Stimulated activated CD4-positive, alpha-beta T cell treated with anti-CD3 and anti-CD28 coated beads, Interleukin-1b, Interleukin-23, amount 100 ng/mL, for 4 hours (primary cell): ENCODE measurements at regions not wholly inside any gene's neighbourhood (a gene's known extent, or its start where the extent isn't known, plus 50 kb on each side); places are given as distances from the start of the nearest gene placed in this dataset.

ENCODE experiments used
- DNase-seq, 2 donors: peaks; one replicate each; pipeline ENCODE4 v3.0.0-alpha.2; 2020; ENCODE audit warnings: low read depth in 2 of 2

DNA sequence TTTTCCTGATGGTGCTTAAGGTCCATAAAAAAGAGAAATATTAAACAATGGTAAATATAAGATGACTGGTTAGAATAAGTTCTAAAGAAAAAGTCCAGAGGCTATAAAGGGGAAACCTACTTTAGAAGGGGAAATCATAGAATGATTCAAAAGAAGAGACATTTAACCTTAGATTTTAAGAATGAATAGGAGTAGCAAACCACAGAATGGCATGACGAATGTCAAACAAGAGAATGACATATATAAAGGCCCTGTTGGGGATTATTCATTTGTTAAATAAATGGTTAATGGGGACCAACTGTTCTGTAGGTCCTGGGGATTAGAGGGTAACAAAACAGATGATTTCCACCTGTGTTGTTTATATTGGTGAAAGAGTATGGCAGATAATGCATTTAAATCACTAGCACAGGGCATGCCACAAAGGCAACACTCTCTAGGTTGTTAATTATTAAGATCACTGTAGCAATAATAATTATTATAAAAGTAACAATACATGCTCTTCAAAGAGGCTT, 495.2 kb upstream of the GRIA1 start:
- DNase-seq, result no peak

DNA sequence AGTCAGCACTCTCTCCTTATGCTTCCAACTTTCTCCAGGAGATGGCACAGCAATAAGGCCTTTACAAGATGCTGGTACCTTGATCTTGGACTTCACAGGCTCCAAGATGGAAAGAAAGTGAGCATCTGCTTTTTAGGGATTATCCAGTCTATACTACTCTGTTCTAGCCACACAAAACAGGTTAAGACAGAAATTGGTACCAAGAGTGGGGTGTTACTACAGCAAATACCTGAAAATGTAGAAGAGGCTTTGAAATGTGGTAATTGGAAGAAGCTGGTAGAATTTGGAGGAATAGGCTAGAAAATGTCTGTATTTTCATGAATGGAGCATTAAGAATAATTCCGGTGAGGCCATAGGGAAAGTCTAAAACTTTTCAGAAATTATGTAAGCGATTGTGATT, 484.8 kb upstream of the GRIA1 start:
- DNase-seq, result no peak

DNA sequence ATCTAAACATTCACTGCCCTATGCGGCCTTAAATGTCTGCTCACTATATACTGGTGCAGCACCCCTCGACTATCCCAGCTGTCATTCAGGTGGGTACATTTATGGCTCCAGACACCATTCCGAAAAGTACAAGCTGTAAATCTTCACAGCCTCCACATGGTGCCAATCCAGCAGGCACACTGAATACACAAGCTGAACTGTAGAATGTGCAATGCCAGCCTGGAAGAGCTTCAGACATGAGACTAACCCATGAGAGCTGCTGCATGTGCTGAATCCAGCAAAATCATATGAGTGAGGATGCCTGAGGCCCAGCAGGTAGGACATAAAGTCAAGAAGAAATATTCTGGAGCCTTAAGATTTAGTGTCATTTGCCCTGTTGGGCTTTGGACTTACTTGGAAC, 483.8 kb upstream of the GRIA1 start:
- DNase-seq, result no peak

DNA sequence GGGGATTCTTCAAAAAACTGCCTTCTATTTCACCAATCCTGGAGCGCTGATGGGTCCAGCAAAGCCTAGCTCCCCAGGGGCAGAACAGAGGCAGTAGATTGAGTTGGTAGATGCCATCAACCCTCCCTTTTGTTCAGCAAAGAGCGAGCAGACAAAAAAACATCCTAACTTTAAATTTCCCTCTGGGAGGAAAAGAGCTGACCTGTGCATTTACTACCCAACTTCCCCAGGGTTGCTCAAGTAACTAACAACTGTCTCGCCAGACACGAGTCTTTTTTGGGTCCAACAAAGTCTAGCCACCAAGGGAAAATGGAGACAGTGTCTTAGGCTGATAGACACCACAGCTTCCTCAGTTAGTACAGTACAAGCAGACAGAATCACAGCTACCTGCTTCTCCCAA, 476.3 kb upstream of the GRIA1 start:
- no peak for DNase-seq

DNA sequence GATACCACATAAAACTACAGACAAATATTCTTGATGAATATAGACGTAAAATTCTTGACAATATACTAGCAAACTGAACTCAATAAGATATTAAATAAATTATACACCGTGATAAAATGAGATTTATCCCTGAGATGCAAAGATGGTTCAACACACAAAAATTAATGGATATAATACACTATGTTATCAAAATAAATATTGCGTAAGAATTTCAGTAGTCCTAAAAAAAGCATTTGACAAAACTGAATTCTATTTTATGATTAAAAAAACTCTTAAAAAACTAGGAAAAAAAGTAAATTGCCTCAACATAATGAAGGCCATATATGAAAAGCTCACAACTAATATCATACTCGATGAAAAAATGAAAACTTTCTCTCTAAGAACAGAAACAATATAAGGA, 472.3 kb upstream of the GRIA1 start:
- no peak for DNase-seq

DNA sequence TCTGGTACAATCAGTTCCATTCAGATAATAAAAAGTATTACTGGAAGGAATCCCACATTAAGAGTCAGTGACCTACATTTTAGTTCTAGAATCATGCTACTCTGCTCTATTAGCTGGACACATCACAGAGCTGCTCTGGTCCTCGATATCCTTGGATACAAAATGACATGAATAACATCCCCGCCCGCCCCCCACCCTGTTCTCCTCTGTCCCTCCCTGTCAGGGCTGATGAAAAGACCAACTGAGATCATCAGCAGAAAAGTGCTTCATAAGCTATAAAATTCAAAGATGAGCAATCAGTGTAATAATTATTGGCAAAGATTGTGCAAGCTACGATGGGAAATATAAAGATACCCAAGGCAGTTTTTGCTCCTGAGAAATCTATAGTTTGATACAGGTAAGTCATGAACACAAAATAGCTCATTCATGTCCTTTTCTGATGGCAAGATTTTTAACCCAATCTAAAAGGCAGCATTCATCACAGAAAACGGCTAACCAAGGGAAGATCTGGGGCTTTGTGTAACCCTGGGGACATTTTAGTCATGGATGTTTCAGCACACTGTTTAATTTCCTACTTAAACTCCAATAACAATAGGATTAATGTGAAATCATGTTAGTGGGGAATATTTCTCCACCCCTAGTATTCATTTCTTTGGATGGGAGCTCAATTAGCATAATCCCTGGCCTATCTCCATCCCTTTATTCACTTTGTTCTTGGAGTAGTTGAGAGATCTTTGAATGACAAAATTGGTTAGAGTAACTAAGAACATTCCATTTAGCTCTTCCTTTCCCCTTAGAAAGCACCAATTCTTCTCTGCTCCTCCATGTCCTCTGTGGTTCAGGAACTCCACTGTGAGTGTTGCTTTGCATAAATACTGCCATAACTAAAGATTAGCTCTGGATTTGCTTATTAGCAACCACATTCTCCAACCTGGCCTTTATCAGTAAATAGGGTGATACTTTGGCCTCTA, 459.4 kb upstream of the GRIA1 start:
- no peak for DNase-seq

DNA sequence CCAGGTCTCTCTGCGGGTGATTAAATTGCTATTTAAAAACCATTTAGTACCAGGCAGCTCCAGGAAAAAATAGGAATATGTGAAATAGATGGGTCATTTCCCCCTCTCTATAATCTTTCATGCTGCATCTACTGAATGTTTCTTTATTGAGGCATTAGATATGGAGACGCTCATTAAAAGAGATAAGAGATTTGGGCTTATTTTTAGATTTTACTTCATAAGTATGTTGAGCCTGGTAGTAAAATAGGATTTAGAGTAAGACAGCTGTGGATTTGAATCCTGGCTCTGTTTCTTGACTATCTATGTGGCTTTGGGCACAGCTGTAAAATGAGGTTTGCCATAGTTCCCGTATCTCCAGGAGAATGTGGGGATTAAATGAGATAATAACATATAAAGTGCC, 451.0 kb upstream of the GRIA1 start:
- DNase-seq, result no peak

DNA sequence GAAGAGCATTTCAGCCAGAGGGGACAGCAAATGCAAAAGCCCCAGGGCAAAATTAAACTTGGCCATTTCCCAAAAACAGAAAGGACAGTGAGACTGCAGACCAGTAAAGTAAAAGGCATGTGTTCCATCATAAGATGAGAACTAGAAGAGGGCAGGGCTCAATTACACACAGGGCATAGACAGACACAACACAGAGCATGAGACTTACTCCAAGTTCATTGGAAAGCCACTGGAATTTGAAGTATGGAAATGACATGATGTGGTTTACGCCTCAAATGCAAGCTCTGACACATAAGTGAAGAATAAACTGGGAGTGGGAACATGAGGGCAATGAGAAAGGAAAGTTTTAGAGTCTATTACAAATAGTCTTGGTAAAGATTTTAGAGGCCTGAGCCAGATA, 446.6 kb upstream of the GRIA1 start:
- no peak for DNase-seq

DNA sequence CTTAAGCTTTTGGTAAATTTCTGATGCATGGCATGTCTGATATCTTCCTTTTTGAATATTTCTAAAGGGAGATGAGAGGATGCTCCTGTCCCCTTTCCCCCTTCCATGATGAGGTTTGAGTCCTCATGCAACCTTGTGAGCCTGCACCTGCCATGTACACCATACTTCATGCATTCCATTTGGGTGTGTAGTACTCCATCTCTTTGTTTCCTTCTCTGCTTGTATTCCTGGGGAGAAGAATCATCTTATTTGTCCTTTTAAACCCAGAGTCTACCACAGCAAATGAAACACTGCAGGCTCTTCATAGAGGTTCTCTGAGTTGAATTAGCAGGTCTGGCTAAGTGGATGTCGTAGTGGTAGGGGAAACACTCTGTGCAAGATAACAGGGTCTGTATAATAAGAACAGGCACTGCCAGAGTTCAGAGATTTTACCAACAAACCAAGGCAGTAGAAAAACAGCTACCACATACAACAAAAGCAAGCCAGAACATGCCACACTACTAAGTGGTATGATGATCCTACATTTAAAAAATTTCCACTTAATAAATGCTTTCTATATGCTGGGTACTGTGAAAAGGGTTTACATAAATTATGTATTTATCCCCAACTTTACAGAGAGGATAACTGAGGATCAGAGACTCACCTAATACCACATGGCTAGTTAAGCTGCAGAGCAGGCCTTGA, 439.8 kb upstream of the GRIA1 start:
- DNase-seq, result no peak

DNA sequence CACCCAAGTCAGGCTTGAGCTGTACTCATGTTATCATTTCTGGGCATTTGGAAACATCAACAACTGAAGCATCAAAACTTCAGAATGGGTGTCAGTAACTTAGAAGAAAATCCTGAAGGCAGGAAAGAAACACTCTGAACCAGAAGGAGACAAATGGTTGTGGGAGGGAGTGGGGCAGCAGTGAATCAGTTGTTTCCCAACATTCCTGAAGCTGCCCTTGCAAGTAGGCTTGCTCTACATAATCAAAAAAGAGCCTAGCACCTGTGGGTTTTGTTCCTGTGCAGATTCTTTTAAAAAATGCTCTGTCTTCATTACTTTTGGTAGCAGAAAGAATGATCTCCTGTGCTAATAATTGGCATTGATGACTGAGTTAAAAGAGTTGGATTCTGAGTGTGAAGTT, 424.2 kb upstream of the GRIA1 start:
- DNase-seq, result no peak

DNA sequence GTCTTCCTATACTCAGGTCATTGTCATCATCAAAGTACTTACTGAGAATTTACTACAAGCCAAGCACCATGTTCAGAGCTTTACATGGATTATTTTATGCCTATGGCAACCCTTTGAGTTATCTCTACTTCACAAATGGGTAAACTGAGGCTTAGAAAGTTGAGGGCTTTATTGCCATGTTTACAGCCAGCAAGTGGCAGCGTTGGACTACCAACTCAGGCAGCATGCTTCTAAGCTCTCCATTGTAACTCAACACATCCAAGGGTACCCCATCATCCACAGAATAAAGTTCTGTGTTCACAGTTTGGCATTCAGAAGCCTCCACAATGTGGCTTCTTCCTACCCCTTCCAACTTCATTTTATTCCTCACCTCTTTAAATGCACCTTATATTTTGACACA, 422.6 kb upstream of the GRIA1 start:
- DNase-seq, result no peak

DNA sequence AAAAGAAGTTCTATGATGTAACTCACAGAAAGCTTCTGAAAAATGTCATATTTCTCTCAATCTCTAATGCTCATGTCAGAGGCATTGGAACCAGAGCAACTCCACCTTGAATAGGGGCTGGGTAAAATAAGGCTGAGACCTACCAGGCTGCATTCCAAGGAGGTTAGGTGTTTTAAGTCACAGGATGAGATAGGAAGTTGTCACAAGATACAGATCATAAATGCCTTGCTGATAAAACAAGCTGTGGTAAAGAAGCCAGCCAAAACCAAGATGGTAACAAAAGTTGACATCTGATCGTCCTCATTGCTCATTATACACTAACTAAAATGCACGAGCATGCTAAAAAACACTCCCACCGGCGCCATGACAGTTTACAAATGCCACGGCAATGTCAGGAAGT, 411.1 kb upstream of the GRIA1 start:
- no peak for DNase-seq

DNA sequence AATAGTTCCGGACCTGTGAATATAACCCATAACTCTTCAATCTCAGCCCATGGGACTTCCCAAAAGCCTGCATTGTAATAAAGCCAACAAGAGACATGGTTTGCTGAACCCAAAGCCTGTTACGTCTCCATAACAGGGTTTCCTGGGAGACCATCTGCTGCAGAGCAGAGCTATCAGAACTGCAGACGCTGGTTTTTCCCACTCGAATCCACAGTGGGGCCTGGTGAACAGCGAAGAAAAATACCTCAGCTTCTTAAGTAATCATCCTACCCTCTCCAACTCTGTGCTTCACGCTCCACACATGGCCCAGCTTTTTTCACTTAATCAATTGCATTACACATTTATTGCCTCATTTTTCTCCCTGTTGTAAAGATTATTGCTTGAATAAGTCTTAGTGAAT, 409.5 kb upstream of the GRIA1 start:
- no peak for DNase-seq

DNA sequence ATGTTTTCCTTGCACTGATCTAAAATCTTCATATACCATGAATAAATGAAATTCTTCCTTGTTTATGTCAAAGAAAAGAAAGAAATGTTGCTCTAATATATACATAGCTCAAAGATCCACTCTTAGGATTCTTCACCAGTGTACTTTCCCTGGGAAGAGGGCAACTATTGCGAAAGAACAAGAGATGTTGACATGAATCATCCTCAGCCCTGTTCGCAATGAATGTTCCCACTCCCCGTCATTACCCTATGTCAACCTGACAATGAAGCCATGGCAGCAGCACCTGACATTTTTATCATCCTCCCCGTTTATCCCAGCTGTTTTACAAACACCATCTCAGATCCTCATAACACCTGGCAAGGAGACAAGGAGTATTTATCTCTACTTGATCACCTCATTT, 409.1 kb upstream of the GRIA1 start:
- no peak for DNase-seq

DNA sequence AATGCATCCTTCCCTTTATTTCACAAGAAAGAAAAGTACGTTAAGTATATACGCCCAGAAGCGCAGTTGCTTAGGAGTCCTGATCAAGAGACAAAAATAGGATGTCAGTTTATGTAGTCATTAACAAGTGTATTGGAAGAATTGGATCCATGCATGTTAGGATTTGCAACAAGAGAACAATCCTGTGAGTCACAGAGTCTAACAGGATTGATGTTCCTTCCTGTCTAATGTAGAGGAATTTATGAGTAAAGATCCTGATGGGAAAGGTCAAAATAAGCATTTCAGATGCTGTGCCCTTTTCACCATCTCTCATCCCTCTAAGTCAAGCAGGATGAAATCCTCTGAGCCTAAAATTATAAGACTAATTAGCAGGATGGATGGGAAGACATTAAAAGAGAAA, 406.0 kb upstream of the GRIA1 start:
- no peak for DNase-seq

DNA sequence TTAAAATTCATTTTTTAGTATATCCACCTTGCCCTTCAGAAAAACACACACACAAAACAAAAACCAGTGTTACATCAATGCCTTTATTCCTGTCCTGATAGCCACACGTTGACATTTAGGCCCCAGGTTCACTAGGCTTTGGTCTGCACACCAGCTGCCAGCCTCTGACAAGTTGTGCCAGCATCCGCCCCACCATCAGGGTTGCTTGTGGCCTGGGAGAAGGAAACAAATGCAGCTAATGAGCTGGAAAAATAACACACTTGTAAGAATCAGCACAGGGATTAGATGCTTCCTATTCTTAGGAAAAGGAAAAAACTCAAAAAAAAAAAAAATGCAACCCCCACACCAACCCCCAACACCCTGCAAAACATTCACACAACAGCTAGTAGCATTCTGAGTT, 404.0 kb upstream of the GRIA1 start:
- no peak for DNase-seq

DNA sequence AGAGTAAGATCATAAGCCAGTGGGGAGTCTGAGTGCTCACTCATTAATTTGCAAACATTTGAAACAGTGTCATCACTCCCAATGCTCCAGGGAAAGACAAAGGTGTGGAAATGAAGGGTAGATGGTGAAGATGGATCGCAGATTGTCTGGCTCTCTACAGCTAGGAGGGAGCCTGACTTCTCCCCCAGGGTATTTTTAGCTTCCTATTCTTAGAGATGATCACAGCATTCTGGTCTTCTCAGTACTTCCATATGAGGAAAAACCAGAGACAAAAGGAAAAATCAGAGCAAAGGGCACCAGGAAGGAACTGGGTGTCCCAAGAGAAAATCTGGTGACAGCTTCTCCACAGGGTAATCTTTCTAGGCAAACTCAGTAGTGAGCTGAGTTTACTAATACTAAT, 401.9 kb upstream of the GRIA1 start:
- DNase-seq, result no peak

DNA sequence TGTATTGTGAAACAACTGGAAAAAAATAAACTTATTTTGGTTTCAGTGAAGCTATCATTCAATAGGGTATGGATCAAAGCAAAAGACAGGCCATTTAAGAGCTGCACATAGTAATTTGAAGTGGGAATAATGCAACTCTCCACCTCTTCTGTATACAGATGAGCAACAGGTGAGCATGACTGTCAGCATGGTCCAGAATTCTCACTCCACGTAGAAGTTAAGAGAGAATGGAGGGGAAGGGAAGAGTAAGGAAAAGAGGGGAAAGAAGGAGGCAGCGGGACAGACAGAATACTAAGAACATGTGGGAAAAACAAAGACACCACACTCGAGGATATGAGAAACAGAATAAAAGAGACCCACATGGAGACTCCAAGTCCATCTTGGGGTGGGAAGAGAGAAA, 396.1 kb upstream of the GRIA1 start:
- DNase-seq, result no peak

DNA sequence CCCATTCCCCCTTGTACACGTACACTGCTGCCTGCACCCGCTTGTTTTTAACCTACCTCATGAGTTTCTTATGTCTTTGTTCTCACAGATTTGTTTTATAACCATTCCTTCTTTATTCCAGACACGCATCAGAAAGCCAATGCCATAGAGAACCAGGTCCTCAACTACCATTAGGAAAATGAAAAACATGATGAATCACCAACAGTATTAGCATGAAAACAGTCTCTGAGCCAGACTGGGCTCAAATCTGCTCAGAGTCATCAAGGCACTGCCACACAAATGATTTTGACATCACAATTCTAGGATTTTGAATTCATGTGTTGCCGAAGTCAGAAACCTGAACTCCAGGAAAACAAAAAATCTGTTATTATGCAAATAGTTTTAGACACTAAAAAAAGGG, 394.1 kb upstream of the GRIA1 start:
- no peak for DNase-seq

DNA sequence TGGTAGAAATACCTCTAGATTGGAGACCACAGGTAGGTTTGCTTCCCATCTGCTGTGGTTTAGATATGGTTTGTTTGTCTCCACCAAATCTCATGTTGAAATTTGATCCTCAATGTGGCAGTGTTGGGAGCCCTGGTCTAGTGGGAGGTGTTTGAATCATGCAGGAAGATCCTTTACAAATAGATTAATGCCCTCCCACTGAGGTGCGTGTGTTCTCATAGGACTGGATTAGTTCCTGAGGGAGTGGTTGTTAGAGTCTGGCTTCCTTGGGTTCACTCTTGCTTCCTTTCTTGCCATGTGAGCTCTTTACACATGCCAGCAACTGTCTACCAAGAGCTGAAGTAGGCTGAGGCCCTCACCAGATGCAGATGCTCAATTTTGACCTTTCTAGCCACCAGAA, 391.1 kb upstream of the GRIA1 start:
- no peak for DNase-seq

DNA sequence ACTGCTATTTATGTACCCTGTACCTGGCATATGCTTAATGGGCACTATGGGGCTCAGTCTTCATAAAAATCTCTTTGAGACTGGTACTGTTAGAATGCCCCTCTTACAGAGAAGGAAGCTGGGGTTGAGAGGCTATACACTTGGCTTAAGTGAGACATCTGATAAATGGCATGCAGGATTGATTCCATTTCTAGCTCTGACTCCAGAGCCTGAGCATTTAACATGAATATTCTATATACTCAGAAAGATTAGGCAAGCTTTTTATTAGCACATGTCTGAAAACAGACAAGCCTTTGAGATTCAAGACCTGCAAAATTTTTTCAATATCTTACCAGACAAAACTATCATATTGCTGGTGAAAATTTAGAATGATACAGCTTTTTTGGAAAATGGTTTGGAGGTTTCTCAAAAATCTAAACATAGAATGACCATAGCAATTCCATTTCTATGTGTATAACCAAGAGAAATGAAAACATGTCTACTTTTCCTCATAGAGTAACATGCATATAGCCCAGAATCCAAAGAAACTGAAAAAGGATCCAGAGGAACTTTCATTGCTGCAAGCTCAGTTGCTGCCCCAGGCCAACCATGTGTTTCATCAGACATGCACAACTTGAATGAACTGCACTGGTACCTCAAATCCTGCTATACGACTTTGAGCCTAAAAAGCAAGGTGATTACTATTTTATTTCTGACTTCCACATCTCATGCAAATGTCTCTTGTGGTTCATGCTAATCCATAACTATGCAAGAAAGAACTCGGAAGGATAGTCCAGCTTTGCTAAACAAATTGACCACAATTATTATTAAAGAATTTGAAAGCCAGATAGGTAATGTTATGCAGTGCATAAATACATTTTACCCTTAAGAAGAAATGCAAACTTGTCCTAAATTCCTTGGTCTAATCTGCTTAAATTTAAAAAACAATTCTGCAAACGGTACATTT, 389.0 kb upstream of the GRIA1 start:
- no peak for DNase-seq

DNA sequence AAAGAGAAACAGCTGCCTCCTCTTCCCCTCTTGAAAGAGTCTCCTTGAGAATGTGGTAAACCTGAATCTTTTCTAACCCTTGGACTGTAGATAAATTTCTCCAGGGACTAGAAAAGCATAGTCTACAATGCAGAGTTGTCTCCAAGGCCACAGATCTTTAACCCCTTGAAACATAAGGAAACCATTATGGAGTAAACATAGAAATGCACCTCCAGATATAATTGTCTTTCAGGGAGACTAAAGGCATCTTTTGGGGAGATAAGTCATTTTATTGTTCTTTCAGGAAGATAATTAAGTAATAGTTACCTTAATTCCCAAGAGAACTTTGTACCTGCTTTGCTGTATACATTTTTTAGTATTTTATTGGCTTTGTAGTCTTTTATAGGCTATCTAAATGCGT, 373.6 kb upstream of the GRIA1 start:
- DNase-seq, result no peak
